ENCODE measurements at regions not wholly inside any gene's neighbourhood (a gene's known extent, or its start where the extent isn't known, plus 50 kb on each side); places are given as distances from the start of the nearest gene placed in this dataset.

GRCh38 chr20:24236963-24237362 is 232.5 kb upstream of the SYNDIG1 start:
- TF ChIP-seq CTCF (IDR thresholded peaks at IDR 0.05), result no peak
- no peak for TF ChIP-seq POLR2A (IDR thresholded peaks at IDR 0.05)

All from prostate gland (tissue), 2 donors.